ENCODE measurements at regions not wholly inside any gene's neighbourhood (a gene's known extent, or its start where the extent isn't known, plus 50 kb on each side); places are given as distances from the start of the nearest gene placed in this dataset.

- intact Hi-C loops (cut with micrococcal nuclease): no loop called here
- Mint-ChIP-seq H3K27ac (no peak overlapping the region), H3K9me3 (peaks cover 0 to 3% (median 0%) of the 10 kb centered on the region in 8 donors), H3K36me3 (no peaks in the 10 kb centered on the region), H3K4me1 (no peaks in the 10 kb centered on the region), H3K4me3 (no peak overlapping the region), H3K27me3 (peaks cover 2 to 5% of the 10 kb centered on the region in 2 donors)
- Histone ChIP-seq H3K27me3 (ENCODE audit: insufficient read depth, low read length) (no peaks in the 10 kb centered on the region), H3K27ac (ENCODE audit: low read depth, low read length) (no peak overlapping the region), H3K4me1 (ENCODE audit: insufficient read depth, low read length) (no peaks in the 10 kb centered on the region), H3K9me3 (ENCODE audit: control insufficient read depth in 1 of 2, low read length in 2 of 2) (no peaks in the 10 kb centered on the region), H3K36me3 (ENCODE audit: insufficient read depth, low read length) (no peaks in the 10 kb centered on the region), H3K4me3 (ENCODE audit: low read length in 2 of 2) (no peak overlapping the region)
- ChIA-PET CTCF (ENCODE audit: partially characterized antibody) (no interaction called here), POLR2A (ENCODE audit: partially characterized antibody) (no interaction called here)
- no peak for DNase-seq
These were observed 255.9 kb upstream of the SMIM21 start for GRCh38 chr18:75683426-75683825.

GRCh38 chr18:75681538-75682115 lies 254.1 kb upstream of the SMIM21 start:
- no peaks in the 10 kb centered on the region for H3K36me3 Mint-ChIP-seq
- no peaks in the 10 kb centered on the region for H3K36me3 ChIP-seq (ENCODE audit: insufficient read depth, low read length)
- intact Hi-C loops (cut with micrococcal nuclease): no loop called here
- ChIA-PET POLR2A (ENCODE audit: partially characterized antibody) (no interaction called here), CTCF (ENCODE audit: partially characterized antibody) (no interaction called here)
- H3K4me1 Mint-ChIP-seq: no peaks in the 10 kb centered on the region
- H3K4me1 ChIP-seq (ENCODE audit: insufficient read depth, low read length): no peaks in the 10 kb centered on the region
- no peak overlapping the region for H3K4me3 ChIP-seq (ENCODE audit: low read length in 2 of 2)
- no peak for DNase-seq
- H3K27ac Mint-ChIP-seq: no peak overlapping the region
- no peak overlapping the region for H3K4me3 Mint-ChIP-seq
- no peaks in the 10 kb centered on the region for H3K27me3 ChIP-seq (ENCODE audit: insufficient read depth, low read length)
- peaks cover 0 to 3% (median 0%) of the 10 kb centered on the region in 8 donors for H3K9me3 Mint-ChIP-seq
- H3K27ac ChIP-seq (ENCODE audit: low read depth, low read length): no peak overlapping the region
- H3K27me3 Mint-ChIP-seq: peaks cover 2 to 5% of the 10 kb centered on the region in 2 donors
- no peaks in the 10 kb centered on the region for H3K9me3 ChIP-seq (ENCODE audit: control insufficient read depth in 1 of 2, low read length in 2 of 2)

GRCh38 chr18:75679331-75679730 lies 251.8 kb upstream of the SMIM21 start:
- Histone ChIP-seq H3K27ac (ENCODE audit: low read depth, low read length) (no peak overlapping the region), H3K4me3 (ENCODE audit: low read length in 2 of 2) (no peak overlapping the region), H3K4me1 (ENCODE audit: insufficient read depth, low read length) (no peaks in the 10 kb centered on the region), H3K27me3 (ENCODE audit: insufficient read depth, low read length) (no peaks in the 10 kb centered on the region), H3K36me3 (ENCODE audit: insufficient read depth, low read length) (no peaks in the 10 kb centered on the region), H3K9me3 (ENCODE audit: control insufficient read depth in 1 of 2, low read length in 2 of 2) (no peaks in the 10 kb centered on the region)
- Mint-ChIP-seq H3K36me3 (no peaks in the 10 kb centered on the region), H3K4me1 (no peaks in the 10 kb centered on the region), H3K27me3 (peaks cover 2 to 4% of the 10 kb centered on the region in 2 donors), H3K27ac (no peak overlapping the region), H3K4me3 (no peak overlapping the region), H3K9me3 (peaks cover 0 to 3% (median 0%) of the 10 kb centered on the region in 8 donors)
- ChIA-PET POLR2A (ENCODE audit: partially characterized antibody) (no interaction called here), CTCF (ENCODE audit: partially characterized antibody) (no interaction called here)
- no peak for DNase-seq
- intact Hi-C loops (cut with micrococcal nuclease): no loop called here

- Histone ChIP-seq H3K27me3 (ENCODE audit: insufficient read depth, low read length) (no peaks in the 10 kb centered on the region), H3K36me3 (ENCODE audit: insufficient read depth, low read length) (no peaks in the 10 kb centered on the region), H3K4me3 (ENCODE audit: low read length in 2 of 2) (no peak overlapping the region), H3K4me1 (ENCODE audit: insufficient read depth, low read length) (no peaks in the 10 kb centered on the region), H3K9me3 (ENCODE audit: control insufficient read depth in 1 of 2, low read length in 2 of 2) (no peaks in the 10 kb centered on the region), H3K27ac (ENCODE audit: low read depth, low read length) (no peak overlapping the region)
- Mint-ChIP-seq H3K27ac (no peak overlapping the region), H3K36me3 (no peaks in the 10 kb centered on the region), H3K4me3 (no peak overlapping the region), H3K4me1 (no peaks in the 10 kb centered on the region), H3K9me3 (peaks cover 0 to 3% (median 0%) of the 10 kb centered on the region in 8 donors), H3K27me3 (peaks cover 2% of the 10 kb centered on the region in 2 donors)
- no peak for DNase-seq
- POLR2A ChIA-PET (ENCODE audit: partially characterized antibody): no interaction called here
- intact Hi-C loops (cut with micrococcal nuclease): no loop called here
- CTCF ChIA-PET (ENCODE audit: partially characterized antibody): no interaction called here
These were observed 251.1 kb upstream of the SMIM21 start for GRCh38 chr18:75678627-75679026.

- intact Hi-C loops (cut with micrococcal nuclease): no loop called here
- no peaks in the 10 kb centered on the region for H3K27me3 ChIP-seq (ENCODE audit: insufficient read depth, low read length)
- no peaks in the 10 kb centered on the region for H3K9me3 ChIP-seq (ENCODE audit: control insufficient read depth in 1 of 2, low read length in 2 of 2)
- H3K36me3 ChIP-seq (ENCODE audit: insufficient read depth, low read length): no peaks in the 10 kb centered on the region
- Mint-ChIP-seq H3K27me3 (peaks cover 2% of the 10 kb centered on the region in 2 donors), H3K4me1 (no peaks in the 10 kb centered on the region), H3K9me3 (peaks cover 0 to 3% (median 0%) of the 10 kb centered on the region in 8 donors), H3K27ac (no peak overlapping the region), H3K4me3 (no peak overlapping the region), H3K36me3 (no peaks in the 10 kb centered on the region)
- H3K4me3 ChIP-seq (ENCODE audit: low read length in 2 of 2): no peak overlapping the region
- no peak for DNase-seq
- no peaks in the 10 kb centered on the region for H3K4me1 ChIP-seq (ENCODE audit: insufficient read depth, low read length)
- no peak overlapping the region for H3K27ac ChIP-seq (ENCODE audit: low read depth, low read length)
- POLR2A ChIA-PET (ENCODE audit: partially characterized antibody): no interaction called here
- CTCF ChIA-PET (ENCODE audit: partially characterized antibody): no interaction called here
These were observed 250.4 kb upstream of the SMIM21 start for GRCh38 chr18:75677696-75678455.

GRCh38 chr18:75660932-75661331 lies 233.4 kb upstream of the SMIM21 start:
- Mint-ChIP-seq H3K4me3 (no peak overlapping the region), H3K27me3 (peaks cover 0 to 5% of the 10 kb centered on the region in 2 donors), H3K4me1 (peaks cover 0 to 3% (median under 1%) of the 10 kb centered on the region in 4 donors), H3K27ac (no peak overlapping the region), H3K9me3 (peaks cover 4 to 28% (median 15%) of the 10 kb centered on the region in 8 donors), H3K36me3 (no peaks in the 10 kb centered on the region)
- POLR2A ChIA-PET (ENCODE audit: partially characterized antibody): no interaction called here
- Histone ChIP-seq H3K9me3 (ENCODE audit: control insufficient read depth in 1 of 2, low read length in 2 of 2) (no peaks in the 10 kb centered on the region), H3K4me3 (ENCODE audit: low read length in 2 of 2) (no peak overlapping the region), H3K27me3 (ENCODE audit: insufficient read depth, low read length) (no peaks in the 10 kb centered on the region), H3K27ac (ENCODE audit: low read depth, low read length) (no peak overlapping the region), H3K36me3 (ENCODE audit: insufficient read depth, low read length) (no peaks in the 10 kb centered on the region), H3K4me1 (ENCODE audit: insufficient read depth, low read length) (no peaks in the 10 kb centered on the region)
- CTCF ChIA-PET (ENCODE audit: partially characterized antibody): no interaction called here
- no peak for DNase-seq
- intact Hi-C loops (cut with micrococcal nuclease): no loop called here

GRCh38 chr18:75659535-75660023 lies 232.1 kb upstream of the SMIM21 start:
- intact Hi-C loops (cut with micrococcal nuclease): no loop called here
- DNase-seq: no peak
- ChIA-PET CTCF (ENCODE audit: partially characterized antibody) (no interaction called here), POLR2A (ENCODE audit: partially characterized antibody) (no interaction called here)
- Histone ChIP-seq H3K27me3 (ENCODE audit: insufficient read depth, low read length) (no peaks in the 10 kb centered on the region), H3K9me3 (ENCODE audit: control insufficient read depth in 1 of 2, low read length in 2 of 2) (no peaks in the 10 kb centered on the region), H3K4me1 (ENCODE audit: insufficient read depth, low read length) (no peaks in the 10 kb centered on the region), H3K27ac (ENCODE audit: low read depth, low read length) (no peak overlapping the region), H3K36me3 (ENCODE audit: insufficient read depth, low read length) (no peaks in the 10 kb centered on the region), H3K4me3 (ENCODE audit: low read length in 2 of 2) (no peak overlapping the region)
- Mint-ChIP-seq H3K9me3 (peaks cover 4 to 28% (median 15%) of the 10 kb centered on the region in 8 donors), H3K4me3 (no peak overlapping the region), H3K36me3 (no peaks in the 10 kb centered on the region), H3K4me1 (peaks cover 0 to 3% (median under 1%) of the 10 kb centered on the region in 4 donors), H3K27ac (no peak overlapping the region), H3K27me3 (peaks cover 0 to 5% of the 10 kb centered on the region in 2 donors)
